ENCODE measurements at regions not wholly inside any gene's neighbourhood (a gene's known extent, or its start where the extent isn't known, plus 50 kb on each side); places are given as distances from the start of the nearest gene placed in this dataset.

DNA sequence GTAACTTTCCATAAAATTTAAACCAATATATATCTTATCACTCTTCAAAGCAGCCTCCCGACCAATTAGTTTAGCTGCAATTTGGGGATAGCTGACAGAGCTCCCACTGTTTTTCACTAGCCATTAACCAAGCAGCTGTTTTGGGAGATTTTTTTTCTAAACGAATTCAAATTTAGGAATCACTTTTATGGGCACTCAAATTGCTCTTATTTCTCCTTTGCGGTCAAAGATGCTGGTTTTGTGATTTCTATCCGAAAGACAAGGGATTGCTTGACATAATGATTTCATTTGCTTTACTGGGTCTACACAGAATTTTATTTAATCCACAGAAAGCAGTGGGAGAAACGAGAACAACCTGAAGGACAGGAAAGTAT lies 505.7 kb upstream of the IL12A start:
- H3K27ac ChIP-seq = no peak overlapping the region
- TF ChIP-seq, protein P1, sequence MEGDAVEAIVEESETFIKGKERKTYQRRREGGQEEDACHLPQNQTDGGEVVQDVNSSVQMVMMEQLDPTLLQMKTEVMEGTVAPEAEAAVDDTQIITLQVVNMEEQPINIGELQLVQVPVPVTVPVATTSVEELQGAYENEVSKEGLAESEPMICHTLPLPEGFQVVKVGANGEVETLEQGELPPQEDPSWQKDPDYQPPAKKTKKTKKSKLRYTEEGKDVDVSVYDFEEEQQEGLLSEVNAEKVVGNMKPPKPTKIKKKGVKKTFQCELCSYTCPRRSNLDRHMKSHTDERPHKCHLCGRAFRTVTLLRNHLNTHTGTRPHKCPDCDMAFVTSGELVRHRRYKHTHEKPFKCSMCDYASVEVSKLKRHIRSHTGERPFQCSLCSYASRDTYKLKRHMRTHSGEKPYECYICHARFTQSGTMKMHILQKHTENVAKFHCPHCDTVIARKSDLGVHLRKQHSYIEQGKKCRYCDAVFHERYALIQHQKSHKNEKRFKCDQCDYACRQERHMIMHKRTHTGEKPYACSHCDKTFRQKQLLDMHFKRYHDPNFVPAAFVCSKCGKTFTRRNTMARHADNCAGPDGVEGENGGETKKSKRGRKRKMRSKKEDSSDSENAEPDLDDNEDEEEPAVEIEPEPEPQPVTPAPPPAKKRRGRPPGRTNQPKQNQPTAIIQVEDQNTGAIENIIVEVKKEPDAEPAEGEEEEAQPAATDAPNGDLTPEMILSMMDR (IDR thresholded peaks at IDR 0.05) = no peak
- H3K4me3 ChIP-seq = no peak overlapping the region
- no peak for DNase-seq (ENCODE audit: low spot score)

DNA sequence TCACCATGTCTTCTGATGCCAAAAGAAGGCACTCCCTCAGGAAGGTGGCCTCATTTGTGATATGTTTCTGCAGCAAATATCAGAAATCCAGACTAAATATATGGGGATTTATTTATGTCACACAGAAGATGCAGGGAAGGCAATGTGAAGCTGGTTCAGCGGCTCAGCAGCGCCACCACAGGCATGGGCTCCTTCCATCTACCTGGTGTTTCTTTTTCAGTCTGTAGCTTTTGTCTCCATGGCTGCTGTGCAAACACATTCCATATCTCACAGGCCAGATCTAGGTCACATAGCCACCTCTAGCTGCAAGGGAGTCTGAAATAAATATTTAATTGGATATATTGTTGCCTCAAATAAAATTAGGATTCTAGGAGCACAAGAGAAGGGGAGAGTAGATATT lies 502.1 kb upstream of the IL12A start:
- TF ChIP-seq, protein P1 (IDR thresholded peaks at IDR 0.05) = no peak

DNA sequence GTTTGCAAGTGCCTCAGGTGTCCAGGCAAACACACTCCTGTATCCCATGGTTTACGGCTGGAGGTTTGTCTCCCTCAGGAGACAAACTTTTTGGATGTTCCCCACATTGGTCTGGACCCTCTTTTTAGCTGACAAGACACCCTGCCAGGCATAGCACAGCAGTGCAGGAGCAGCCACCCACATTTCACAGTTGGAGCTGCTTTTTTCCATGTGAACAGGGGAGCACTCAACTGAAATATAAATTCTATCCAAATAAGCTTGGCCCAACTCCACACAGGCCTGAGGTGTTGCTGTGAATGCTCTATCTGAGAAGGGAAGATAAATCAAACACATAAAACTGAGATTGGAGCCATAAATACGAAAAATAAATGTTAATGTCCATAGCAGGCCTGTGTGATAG lies 501.3 kb upstream of the IL12A start:
- TF ChIP-seq, protein P1 (IDR thresholded peaks at IDR 0.05) = no peak
- no peak overlapping the region for H3K4me3 ChIP-seq
- no peak overlapping the region for H3K27ac ChIP-seq
- no peak for DNase-seq (ENCODE audit: low spot score)

More for the DNA sequence above, 502.1 kb upstream of the IL12A start:
- Histone ChIP-seq H3K4me3 (no peak overlapping the region), H3K27ac (no peak overlapping the region)
- no peak for DNase-seq (ENCODE audit: low spot score)

DNA sequence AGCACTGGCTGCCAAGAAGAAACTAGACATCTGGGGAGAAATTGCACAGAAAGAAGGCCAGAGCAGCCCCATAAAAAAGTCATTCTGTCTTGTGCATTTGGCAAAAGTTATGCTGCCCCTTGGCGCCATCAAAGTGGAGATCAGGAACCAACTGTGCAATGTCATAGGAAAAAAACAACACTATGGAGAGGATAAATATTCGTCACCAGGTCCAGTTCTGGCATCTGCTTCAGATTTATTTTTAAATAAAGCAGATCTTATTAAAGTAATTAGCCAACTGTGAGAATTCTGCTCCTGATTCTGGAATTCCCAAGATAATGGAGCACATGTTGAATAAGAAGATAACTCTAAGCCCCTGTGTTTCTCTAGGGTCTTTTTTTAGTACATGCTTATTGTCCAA lies 500.0 kb upstream of the IL12A start:
- Histone ChIP-seq H3K27ac (no peak overlapping the region), H3K4me3 (no peak overlapping the region)
- no peak for DNase-seq (ENCODE audit: low spot score)
- TF ChIP-seq, protein P1 (IDR thresholded peaks at IDR 0.05) = no peak

DNA sequence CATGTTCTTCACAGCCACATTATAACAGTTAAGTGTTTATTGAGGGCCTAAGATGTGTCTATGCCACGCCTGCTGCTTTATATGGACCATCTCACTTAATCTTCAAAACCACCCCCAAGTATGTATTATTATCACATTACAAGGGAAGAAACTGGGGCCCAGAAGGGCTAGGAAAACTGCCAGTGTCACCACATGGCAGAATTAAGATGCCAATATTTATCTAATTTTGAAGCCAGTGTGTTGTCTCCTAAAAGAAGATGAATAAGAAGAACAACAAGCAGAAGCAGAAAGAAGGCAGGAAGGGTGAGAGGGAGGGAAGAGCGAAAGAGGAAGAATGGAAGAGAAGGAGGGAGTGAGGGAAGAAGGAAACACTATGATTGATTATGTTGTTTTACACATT lies 491.3 kb upstream of the IL12A start:
- no peak overlapping the region for H3K27ac ChIP-seq
- DNase-seq (ENCODE audit: low spot score) = no peak
- no peak overlapping the region for H3K4me3 ChIP-seq
- TF ChIP-seq, protein P1 (IDR thresholded peaks at IDR 0.05) = no peak

DNA sequence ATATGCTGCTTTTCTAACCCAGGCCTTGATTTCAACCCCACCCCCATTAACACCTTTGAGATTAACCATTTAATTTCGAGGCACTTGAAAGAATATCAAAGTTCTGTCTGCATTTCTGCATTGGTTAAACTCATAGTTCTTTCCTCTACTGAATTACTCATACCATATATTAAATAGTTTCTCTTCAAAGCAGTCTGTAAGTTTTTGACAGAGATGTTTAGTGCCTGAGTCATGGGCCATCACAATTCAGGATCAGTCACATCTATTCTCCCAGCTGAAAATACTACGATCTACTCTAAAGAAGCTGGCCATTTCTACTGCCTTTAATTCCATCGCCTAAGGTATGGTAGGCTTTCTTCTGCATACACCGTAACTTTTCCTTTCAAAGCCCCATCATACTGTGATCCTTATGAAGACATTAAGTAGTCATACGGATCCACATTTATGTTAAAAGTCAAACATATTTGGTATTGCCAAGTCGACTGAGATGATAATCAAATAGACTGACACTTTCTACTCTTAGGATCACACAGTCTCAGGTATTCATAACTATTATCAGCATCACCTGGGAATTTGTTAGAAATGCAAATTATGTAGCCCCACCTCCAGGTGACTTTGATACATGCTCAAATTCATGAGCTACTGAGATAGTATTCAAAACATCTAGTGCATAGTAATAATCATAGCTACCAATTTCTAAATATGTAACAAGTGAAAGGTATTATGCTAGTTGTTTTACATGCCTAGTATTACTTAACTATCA lies 489.4 kb upstream of the IL12A start:
- Histone ChIP-seq H3K27ac (no peak overlapping the region), H3K4me3 (no peak overlapping the region)
- TF ChIP-seq, protein P1 (IDR thresholded peaks at IDR 0.05) = no peak
- no peak for DNase-seq (ENCODE audit: low spot score)

DNA sequence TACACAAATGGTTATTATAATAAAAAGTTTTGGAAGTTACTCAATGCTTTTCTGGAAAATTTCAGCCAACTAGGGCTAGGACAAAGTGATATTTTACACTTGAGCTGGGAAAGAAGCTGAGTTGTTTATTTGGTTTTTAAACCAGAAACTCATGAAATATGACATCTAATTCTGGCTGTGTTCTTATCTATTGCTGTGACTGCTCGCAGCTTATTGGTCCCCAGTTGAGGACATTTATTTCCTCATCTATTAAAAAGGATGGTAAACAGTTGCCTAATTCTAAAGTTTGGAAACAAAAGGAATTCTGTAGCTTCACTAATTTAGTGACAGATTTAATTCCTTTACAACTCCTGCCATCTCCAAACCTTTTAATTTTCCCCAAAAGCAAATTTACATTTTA lies 487.6 kb upstream of the IL12A start:
- H3K27ac ChIP-seq = no peak overlapping the region
- DNase-seq (ENCODE audit: low spot score) = no peak
- TF ChIP-seq, protein P1 (IDR thresholded peaks at IDR 0.05) = no peak
- no peak overlapping the region for H3K4me3 ChIP-seq

All from coronary artery (tissue), 2 donors.